ENCODE measurements at regions not wholly inside any gene's neighbourhood (a gene's known extent, or its start where the extent isn't known, plus 50 kb on each side); places are given as distances from the start of the nearest gene placed in this dataset.

- Histone ChIP-seq H3K27me3 (no peaks in the 10 kb centered on the region), H3K36me3 (no peaks in the 10 kb centered on the region), H3K4me1 (no peaks in the 10 kb centered on the region), H3K9me3 (peaks cover 12% of the 10 kb centered on the region), H3K4me3 (no peak overlapping the region), H3K27ac (no peak overlapping the region)
- DNase-seq (ENCODE audit: low spot score in 2 of 2) = no peak
- no peak for TF ChIP-seq POLR2AphosphoS5 (IDR thresholded peaks at IDR 0.05)
- TF ChIP-seq CTCF (IDR thresholded peaks at IDR 0.05) = no peak
- TF ChIP-seq POLR2A (IDR thresholded peaks at IDR 0.05) = no peak
- no peak for TF ChIP-seq EP300 (IDR thresholded peaks at IDR 0.05)
Observed at GRCh38 chr18:53948991-53949390, 275.5 kb downstream of the MBD2 start.

- 79% methylated on average over 5 of the region's 5 CpGs for WGBS
- no peak for TF ChIP-seq EP300 (IDR thresholded peaks at IDR 0.05)
- TF ChIP-seq POLR2AphosphoS5 (IDR thresholded peaks at IDR 0.05) = no peak
- no peak for DNase-seq (ENCODE audit: low spot score in 2 of 2)
- Histone ChIP-seq H3K27me3 (no peaks in the 10 kb centered on the region), H3K36me3 (no peaks in the 10 kb centered on the region), H3K4me3 (no peak overlapping the region), H3K4me1 (no peaks in the 10 kb centered on the region), H3K9me3 (peaks cover 16% of the 10 kb centered on the region), H3K27ac (no peak overlapping the region)
Observed at GRCh38 chr18:53947092-53947640, 277.3 kb downstream of the MBD2 start.

GRCh38 chr18:53946594-53946993, 277.9 kb downstream of the MBD2 start:
- Histone ChIP-seq H3K4me3 (no peak overlapping the region), H3K27me3 (no peaks in the 10 kb centered on the region), H3K4me1 (no peaks in the 10 kb centered on the region), H3K36me3 (no peaks in the 10 kb centered on the region), H3K27ac (no peak overlapping the region), H3K9me3 (peaks cover 16% of the 10 kb centered on the region)
- 29% methylated on average over 1 of the region's 1 CpG for WGBS
- TF ChIP-seq POLR2A (IDR thresholded peaks at IDR 0.05) (no peak), CTCF (IDR thresholded peaks at IDR 0.05) (no peak), EP300 (IDR thresholded peaks at IDR 0.05) (no peak), POLR2AphosphoS5 (IDR thresholded peaks at IDR 0.05) (no peak)
- DNase-seq (ENCODE audit: low spot score in 2 of 2) = no peak

- no peak for TF ChIP-seq POLR2A (IDR thresholded peaks at IDR 0.05)
- no peak for TF ChIP-seq CTCF (IDR thresholded peaks at IDR 0.05)
- TF ChIP-seq EP300 (IDR thresholded peaks at IDR 0.05) = no peak
- no peak for TF ChIP-seq POLR2AphosphoS5 (IDR thresholded peaks at IDR 0.05)
- no peak for DNase-seq (ENCODE audit: low spot score in 2 of 2)
- WGBS = 98% methylated on average over 4 of the region's 4 CpGs
Observed at GRCh38 chr18:53944721-53945120, 279.7 kb downstream of the MBD2 start.

GRCh38 chr18:53943326-53943860, 281.1 kb downstream of the MBD2 start:
- 88% methylated on average over 1 of the region's 1 CpG for WGBS

More at GRCh38 chr18:53944721-53945120, 279.7 kb downstream of the MBD2 start:
- no peaks in the 10 kb centered on the region for H3K27me3 ChIP-seq
- H3K36me3 ChIP-seq = no peaks in the 10 kb centered on the region
- no peak overlapping the region for H3K4me3 ChIP-seq
- H3K4me1 ChIP-seq = no peaks in the 10 kb centered on the region
- H3K27ac ChIP-seq = no peak overlapping the region
- peaks cover 16% of the 10 kb centered on the region for H3K9me3 ChIP-seq

GRCh38 chr18:53941601-53942338, 282.7 kb downstream of the MBD2 start:
- Histone ChIP-seq H3K4me1 (no peaks in the 10 kb centered on the region), H3K27ac (no peak overlapping the region), H3K27me3 (no peaks in the 10 kb centered on the region), H3K4me3 (no peak overlapping the region), H3K36me3 (no peaks in the 10 kb centered on the region), H3K9me3 (peaks cover 16% of the 10 kb centered on the region)
- no peak for DNase-seq (ENCODE audit: low spot score in 2 of 2)
- TF ChIP-seq EP300 (IDR thresholded peaks at IDR 0.05) (no peak), POLR2A (IDR thresholded peaks at IDR 0.05) (no peak), POLR2AphosphoS5 (IDR thresholded peaks at IDR 0.05) (no peak), CTCF (IDR thresholded peaks at IDR 0.05) (no peak)

More at GRCh38 chr18:53943326-53943860, 281.1 kb downstream of the MBD2 start:
- H3K4me1 ChIP-seq = no peaks in the 10 kb centered on the region
- no peak overlapping the region for H3K4me3 ChIP-seq
- DNase-seq (ENCODE audit: low spot score in 2 of 2) = no peak
- H3K9me3 ChIP-seq = peaks cover 16% of the 10 kb centered on the region
- no peaks in the 10 kb centered on the region for H3K36me3 ChIP-seq
- H3K27me3 ChIP-seq = no peaks in the 10 kb centered on the region
- TF ChIP-seq POLR2AphosphoS5 (IDR thresholded peaks at IDR 0.05) = no peak
- H3K27ac ChIP-seq = no peak overlapping the region
